IPS-NIHi7 (cell line): ENCODE measurements at regions not wholly inside any gene's neighbourhood (a gene's known extent, or its start where the extent isn't known, plus 50 kb on each side); places are given as distances from the start of the nearest gene placed in this dataset.
A peak's percentile ranks its signal among the peaks of the same experiment; 100 is the strongest.
"Not testable (repeated sequence)": the region's sequence is repeated elsewhere in the genome, so short reads cannot be mapped to it uniquely, and the experiment has no call there.

Source experiments
- DNase-seq: peaks from one replicate; pipeline ENCODE4 v3.0.0; 2012; ENCODE audit warnings: mixed read lengths; ENCODE audit errors: extremely low spot score

DNA sequence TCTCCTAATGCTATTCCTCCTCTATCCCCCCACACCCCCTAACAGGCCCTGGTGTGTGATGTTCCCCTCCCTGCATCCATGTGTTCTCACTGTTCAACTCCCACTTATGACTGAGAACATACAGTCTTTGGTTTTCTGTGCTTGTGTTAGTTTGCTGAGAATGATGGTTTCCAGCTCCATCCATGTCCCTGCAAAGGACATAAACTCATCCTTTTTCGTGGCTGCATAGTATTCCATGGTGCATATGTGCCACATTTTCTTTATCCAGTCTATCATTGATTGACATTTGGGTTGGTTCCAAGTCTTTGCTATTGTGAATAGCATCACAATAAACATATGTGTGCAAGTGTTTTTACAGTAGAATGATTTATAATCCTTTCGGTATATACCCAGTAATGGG, 870.0 kb upstream of the SLC39A10 start:
- DNase-seq, result not testable (repeated sequence)

DNA sequence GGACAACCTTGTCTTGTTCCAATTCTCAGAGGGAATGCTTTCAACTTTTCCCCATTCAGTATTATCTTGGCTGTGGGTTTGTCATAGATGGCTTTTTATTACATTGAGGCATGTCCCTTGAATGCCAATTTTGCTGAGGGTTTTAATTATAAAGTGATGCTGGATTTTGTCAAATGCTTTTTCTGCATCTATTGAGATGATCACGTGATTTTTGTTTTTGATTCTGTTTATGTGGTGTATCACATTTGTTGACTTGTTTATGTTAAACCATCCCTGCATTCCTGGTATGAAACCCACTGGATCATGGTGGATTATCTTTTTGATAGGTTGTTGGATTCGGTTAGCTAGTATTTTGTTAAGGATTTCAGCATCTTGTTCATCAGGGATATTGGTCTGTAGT, 885.6 kb upstream of the SLC39A10 start:
- DNase-seq, result not testable (repeated sequence)

DNA sequence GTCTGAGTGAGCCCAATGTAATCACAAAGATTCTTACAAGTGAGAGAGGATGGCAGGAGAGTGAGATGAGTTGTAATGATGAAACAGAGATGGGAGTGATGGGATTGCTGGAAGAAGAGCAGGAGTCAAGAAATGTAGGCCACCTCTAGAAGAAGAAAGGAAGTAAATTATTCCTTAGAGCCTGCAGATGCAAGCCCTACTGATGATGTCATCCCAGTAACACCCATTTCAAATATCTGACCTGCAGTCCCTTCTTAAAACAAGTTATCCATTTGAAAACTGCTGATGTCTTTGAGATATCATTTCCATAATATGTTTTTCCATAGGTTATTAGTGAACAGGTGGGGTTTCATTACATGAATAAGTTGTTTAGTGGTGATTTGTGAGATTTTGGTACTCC, 888.0 kb upstream of the SLC39A10 start:
- DNase-seq, result no peak

DNA sequence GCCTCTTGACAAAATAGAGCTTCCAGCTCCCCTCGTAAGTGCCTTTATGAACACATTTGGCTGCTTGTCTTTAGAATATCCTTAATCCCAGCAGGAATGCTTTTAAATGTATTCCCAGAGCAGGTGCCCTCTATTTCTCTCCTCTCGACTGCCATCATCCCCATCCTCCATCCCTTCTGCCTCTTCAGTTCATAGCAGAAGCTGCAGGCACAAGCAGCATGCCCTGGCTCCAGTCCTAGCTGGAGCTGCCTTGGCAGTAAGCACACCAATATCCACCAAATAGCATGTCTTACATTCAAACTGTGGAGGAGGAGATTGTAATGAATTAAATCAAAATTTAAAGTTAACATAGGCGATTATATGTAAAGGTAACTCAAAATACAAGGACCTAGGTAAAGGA, 891.3 kb upstream of the SLC39A10 start:
- DNase-seq, result peak; percentile 10

DNA sequence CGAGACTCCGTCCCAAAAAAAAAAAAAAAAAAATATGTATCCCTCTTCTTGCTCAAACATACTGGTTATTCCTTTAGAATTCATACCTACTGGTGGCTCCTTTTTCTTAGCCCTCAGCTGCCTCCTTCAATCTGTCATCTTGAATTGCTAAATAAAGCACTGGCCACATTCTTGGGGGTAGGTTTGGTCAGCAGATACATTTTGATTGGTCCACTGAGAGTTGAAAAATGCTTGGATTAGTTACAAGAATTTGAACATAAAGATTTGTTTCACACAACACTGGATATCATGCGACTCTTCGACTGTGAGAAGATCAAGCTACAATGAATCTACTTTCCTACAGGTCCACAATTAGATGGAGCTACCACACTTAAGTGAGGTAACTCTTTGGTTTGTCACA, 906.1 kb upstream of the SLC39A10 start:
- no peak for DNase-seq

DNA sequence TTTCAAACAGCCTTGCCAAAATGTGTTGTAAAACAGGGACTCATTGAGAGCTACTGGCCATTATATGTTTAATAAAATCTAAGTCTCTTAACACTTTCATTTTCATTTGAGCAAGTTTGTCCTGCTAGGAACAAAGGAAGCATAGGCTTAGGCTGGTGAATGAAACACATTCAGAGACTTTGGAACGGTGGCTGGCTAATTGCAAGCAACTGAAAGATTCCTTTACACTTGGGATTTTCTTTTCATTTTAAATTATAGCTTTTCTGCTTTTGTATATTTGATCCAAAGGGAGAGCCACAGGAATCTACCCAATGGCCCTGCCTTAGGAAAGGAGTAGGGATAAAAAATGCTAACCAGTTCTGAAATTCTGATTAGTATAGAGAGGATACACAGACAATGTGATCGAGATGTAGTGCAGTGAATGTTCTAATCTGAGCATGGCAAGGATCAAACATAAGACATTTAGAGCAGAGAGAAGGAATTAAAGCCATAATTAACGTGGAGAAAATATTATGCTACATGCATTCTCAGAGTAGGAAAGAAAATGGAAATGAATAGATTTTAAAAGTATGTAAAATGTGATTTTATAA, 911.4 kb upstream of the SLC39A10 start:
- no peak for DNase-seq

DNA sequence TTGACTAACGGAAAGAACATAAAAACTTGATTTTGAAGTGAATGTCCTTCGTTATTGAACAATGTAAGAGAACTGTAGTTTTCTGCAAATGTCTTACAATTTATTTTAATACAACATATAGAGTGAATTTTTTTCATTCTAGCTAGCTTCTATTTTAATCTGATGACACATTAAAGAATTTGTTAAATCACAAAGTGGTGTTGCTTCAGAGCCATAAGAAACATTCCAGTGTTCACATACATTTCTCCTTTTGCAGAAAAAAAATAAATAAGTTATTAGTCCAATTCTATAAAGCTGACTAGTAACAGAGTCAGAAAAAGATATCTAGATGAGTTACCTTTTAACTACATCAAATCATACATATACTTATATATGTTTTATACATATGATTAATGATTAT, 914.3 kb upstream of the SLC39A10 start:
- no peak for DNase-seq

DNA sequence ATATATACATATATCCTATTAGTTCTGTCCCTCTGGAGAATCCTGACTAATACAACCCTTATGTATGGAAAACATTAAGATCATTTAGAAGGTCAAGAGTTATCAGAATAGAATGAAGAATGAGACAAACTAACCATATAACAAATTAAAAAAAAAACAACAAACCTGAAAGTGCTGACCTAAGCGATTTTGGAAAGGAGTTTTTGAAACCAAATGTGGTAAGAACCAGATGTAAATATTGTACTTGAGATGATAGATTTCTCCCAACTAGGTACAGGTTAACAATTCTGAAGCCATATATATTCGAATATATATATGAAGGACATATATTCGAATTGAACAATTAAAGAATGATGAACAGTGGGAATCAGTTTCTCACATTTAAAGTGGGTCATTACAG, 917.8 kb upstream of the SLC39A10 start:
- no peak for DNase-seq

DNA sequence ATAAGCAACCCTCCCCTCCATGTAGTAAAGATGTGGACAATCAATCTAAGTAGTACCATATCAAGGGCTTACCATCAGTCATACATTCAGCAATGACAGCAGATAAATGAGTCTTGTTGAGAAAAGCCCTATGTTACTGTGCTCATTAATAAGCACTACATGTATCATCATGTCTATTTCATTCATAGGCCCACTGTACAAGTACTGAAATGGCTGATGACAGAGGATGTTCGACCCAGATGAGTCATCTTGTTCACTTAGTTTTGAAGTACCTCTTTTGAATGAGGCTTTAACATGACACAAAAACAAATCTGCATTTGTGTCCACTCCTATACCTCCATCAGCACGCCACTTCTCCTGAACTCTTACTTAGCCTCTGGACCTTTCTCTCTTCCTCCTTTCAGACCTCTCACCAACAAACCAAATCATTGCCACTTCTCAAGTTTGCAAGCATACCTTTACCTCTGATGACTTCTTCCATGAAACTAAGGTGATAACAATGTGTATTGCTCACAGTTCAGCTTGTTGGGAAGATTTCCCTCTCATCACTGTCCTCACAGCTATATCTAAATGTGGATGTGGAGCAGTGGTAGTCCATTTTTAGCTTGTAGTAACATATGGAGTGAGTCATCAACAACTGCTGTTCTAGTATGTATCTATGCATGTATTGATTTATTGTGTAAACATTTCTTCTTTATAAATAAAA, 921.0 kb upstream of the SLC39A10 start:
- DNase-seq, result no peak

DNA sequence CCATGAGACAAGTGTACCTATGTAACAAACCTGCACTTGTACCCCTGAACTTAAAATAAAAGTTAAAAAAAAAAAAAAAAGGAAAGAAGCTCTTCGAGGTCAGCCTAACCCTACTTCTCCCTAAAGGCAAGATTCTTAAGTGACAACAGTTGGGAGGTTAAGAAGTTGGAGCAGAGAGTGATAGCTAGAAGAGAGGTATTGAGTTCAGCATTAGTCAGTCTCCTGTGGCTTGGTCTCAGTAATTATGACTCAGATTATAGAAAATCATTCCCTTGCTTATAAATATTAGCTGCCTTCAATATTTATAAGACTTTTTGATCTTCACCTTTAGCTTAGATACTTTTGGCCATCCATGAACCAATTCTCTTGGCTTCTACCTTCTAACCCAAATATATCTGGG, 926.8 kb upstream of the SLC39A10 start:
- DNase-seq, result no peak

DNA sequence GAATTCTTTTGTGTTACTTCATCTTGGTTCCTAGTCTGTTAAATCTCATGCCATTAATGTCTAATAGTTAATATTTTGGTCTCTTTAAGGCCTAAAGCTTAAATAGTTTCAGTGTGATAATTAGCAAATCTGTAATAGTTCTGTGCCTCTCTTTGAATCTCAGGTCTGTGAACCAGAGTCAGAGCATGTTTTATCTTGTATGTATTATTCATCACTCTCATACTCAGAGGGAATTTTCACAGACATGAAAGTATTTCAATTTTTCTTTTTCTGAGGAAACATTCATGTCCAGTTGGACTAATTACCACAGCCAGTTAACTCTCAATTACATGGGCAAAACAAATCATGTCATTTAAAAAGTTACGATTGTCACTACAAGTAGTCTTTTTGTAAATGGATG, 931.9 kb upstream of the SLC39A10 start:
- DNase-seq, result no peak

DNA sequence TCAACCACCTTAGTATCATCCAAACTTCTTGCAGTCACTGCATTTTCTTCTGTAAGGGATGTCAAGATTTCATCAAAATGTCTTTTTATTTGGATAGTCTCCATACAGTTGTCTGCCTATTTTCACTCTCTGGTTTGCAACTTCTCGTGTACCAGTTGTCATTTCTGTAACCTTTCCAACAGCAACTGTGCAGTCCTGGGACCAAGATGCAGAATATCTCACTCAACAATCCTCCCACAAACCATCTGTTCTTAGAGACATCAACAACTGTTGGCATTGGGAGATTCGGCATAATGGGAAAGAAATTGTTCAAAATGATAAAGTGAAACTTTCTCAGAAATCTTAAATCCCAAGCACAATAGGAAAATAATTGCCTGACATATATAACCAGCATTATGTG, 933.6 kb upstream of the SLC39A10 start:
- no peak for DNase-seq

DNA sequence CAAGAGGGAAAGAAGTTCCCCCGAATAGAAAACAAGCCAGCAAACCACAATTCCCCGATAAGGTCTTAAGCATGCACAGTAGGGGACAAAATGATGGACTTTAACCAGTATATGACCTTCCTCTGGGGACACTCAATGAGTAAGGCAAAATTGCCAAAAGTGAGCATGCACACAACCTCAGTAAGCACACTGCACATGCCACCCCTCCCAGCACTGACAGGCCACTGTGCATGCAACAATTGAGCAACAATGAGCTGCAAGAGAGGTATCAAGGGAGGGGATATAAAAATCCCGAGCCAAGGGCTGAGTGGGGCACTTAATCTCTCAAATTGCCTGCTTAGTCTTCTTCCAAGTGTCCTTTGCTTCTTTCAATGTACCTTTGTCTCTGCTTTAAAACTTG, 935.8 kb upstream of the SLC39A10 start:
- no peak for DNase-seq

DNA sequence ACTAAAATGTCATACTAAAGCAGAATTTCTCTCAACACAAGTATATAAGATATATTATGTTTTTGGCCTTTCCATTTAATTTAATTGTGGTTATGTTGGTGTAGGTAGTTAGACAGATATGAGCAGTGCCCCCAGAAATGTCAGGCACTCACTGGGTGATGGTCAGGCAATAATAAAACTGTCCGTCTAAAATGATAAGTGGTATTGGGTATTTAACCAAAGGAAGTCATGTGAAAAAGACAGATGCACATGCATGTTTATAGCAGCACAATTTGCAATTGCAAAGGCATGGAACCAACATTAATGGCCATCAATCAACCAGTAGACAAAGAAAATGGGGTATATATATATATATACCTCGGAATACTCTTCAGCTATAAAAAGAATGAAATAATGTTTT, 936.6 kb upstream of the SLC39A10 start:
- no peak for DNase-seq

DNA sequence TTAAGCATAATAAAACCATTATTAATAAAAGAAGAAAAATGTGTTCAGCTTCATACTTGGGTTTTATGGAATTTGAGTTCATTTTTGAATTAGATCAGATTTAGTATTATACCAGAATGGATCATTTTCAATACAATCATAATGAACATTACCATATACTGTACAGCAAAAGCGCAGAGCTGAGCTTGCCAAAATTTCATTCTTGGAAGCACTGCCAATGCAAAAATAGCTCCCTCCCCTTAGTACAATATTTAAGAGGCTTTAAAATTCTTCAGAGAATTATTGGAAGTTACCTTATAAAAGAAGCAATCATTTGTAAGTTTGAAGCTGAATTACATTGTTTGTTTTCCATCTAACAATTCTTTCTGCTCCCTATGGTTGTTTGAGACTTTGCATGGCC, 938.1 kb upstream of the SLC39A10 start:
- no peak for DNase-seq

DNA sequence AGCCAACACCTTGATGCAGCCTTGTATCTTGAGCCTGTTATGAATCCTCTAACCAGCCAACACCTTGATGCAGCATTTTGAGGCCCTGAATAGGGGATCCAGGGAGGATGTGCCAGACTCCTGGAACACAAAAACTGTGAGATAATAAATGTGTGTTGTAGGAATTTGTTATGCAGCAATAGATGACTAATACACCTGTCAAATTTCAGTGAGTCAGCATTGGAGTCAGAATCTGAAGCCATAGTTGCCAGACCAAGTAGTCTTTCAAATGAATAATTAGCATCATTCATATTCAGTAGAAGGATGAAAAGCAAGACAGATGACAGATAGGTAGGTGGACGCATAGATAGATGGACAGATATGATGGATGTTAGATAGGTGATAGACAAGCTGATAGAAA, 942.5 kb upstream of the SLC39A10 start:
- no peak for DNase-seq

DNA sequence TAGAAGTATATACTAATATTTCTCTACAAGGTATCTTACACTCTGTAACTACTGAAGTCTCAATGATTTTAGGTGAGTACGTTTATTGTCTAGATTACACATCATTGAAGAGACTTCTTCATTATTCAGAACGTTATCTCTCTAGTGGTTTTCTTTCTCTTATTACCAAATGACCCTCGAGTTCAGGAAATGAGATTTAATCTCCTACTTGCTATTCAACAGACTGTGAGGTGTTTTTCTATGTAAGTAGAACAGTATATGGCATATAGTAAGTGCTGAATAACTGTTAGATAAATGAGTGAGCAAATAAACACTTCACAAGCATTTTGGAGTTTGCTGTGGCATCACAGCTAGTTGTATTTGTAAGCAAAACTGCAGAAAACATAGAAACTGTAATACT, 947.2 kb upstream of the SLC39A10 start:
- no peak for DNase-seq

DNA sequence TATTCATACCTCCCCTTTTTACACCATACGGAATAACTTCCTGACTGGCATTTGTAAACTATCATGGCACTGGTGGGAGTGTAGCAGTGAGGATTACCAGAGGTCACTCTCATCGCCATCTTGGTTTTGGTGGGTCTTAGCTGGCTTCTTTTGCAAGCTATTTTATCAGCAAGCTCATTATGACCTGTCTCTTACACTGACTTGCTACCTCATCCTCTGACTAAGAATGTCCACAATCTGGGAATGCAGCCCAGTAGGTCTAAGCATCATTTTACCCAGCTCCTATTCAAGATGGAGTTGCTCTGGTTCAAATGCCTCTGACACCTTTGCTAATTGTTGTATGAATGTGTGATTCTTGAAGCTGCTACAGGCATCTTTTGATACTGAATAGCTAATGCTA, 950.8 kb upstream of the SLC39A10 start:
- no peak for DNase-seq

DNA sequence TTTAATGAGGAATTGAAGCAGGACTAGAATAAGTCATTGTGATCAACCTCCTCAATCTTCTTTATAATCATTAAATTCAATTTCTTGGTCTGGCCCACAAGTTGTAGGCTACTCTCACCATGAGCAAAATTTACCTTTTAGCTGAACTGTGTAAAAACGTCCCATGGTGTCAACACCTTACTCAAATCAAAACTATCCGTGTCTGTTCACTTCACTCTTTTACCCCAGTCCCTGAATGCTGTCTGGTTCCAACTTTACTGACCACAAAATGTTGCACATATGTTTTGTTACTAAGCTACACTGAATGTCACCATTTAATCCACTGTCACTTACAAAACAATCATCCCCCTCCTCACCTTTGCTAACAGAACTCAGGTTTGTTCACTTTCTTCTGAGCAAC, 951.6 kb upstream of the SLC39A10 start:
- DNase-seq, result no peak

DNA sequence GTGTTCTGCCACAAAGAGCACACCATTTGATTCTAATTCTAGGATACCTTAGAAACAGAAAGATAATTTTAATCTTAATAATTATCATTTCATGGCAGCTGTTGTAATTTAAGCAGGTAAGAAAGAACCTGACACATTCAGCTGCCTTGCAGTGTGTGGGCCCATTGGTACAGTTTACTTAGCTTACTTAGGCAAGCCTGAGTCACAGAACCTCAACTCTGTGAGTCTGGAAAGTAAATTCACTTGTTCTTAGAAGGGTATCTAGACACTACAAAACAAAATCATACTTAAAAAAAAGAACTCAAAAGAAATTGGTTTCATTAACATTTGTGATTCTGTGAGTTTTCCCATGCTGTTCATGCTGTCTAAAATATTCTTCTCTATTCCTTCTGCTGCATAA, 956.3 kb upstream of the SLC39A10 start:
- no peak for DNase-seq

DNA sequence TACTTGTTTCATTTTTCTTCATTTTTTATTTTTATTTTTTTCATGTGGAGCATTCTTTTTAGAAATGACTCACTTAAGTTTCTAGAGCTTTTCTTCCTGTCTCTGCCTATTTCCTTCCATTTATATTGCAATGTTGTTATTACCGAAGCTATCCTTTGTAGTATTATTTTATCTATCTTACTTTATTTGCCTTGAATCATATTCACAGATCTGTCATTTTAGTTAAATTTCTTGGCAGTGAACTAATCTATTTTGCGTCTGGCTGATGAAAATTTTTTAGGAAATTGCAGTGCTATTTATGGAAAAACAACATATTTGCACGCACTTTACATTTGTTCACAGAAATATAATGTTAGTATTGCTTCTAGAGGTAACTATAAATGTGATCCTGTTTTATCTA, 956.9 kb upstream of the SLC39A10 start:
- DNase-seq, result no peak

DNA sequence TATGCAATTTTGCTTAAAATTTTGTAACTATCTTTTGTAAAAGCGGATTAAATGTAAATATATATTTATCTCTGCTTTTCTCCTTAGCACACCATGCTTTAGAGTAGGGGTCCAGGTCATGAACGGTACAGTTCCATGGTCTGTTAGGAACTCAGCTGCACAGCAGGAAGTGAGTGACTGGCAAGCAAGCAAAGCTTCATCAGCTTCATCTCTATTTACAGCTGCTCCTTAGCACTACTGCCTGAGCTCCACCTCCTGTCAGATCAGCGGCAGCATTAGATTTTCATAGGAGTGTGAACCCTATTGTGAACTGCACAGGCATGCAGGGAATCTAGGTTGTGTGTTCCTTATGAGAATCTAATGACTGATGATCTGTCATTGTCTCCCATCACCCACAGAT, 959.0 kb upstream of the SLC39A10 start:
- no peak for DNase-seq

DNA sequence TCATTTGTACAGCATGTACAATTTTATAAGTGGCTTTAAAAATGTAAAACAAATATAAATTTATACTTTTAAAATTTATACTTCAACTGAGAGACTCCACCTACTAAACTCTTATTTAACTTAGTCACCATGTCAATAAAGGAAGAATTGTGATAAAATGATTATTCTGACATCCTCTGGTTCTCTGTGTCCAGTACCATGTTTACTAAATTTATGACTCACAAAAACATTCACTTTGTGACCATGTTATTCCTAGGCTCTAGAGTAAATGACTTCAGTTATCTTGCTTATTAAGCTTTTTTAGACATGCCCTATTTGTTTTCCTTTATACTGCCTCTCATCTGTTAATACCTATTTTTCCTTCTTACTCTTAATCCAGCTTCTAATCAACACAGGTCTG, 959.6 kb upstream of the SLC39A10 start:
- DNase-seq, result no peak

DNA sequence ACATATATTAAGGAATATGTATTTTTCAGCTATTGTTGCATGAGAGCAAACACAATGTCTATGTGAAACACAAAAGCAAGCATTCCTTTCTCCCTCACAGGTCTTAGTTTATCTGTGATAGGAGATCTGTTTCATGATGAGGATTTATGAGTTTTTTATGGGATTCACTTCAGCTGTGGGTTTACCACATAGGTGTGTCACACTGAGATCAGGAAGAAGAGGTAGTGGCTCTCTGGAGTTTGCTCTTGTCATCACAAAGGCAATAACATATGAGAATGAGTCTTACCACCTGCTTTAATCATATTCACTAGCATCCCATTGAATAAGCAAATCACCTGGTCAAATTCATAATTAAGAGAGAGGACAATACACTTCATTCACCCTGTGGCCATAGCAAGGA, 960.3 kb upstream of the SLC39A10 start:
- DNase-seq, result no peak
